OCI-LY7 (cell line): ENCODE measurements at regions not wholly inside any gene's neighbourhood (a gene's known extent, or its start where the extent isn't known, plus 50 kb on each side); places are given as distances from the start of the nearest gene placed in this dataset.

ENCODE experiments used
- BruUV-seq: library from RNA; stranded (reverse); fragments of 400-500 nt; replicated peaks from 2 replicates; lab custom pipeline; 2021; lab: Mats Ljungman, UMichigan
- CTCF ChIA-PET: fragments of 300-600 bp; sonication (Branson Sonifier 250); formaldehyde crosslinking; loops from one replicate; lab custom pipeline; 2022; ENCODE audit warnings: antibody characterized with exemption; ENCODE audit not compliant: unreplicated experiment; lab: Charles Lee
- POLR2A ChIA-PET: fragments of 300-600 bp; sonication (Branson Sonifier 250); formaldehyde crosslinking; loops from one replicate; lab custom pipeline; 2022; ENCODE audit warnings: antibody characterized with exemption; lab: Charles Lee
- DNase-seq: peaks from one replicate; pipeline ENCODE4 v3.0.0-alpha.2; 2015; ENCODE audit warnings: low spot score
- H2AFZ ChIP-seq: fragments of 200-600 bp; sonication (generic), shearing (Covaris generic); 2 replicates; pipeline ENCODE4 v1.6.1; 2014; ENCODE audit warnings: mild to moderate bottlenecking, antibody characterized with exemption, low read length, moderate library complexity
- H3K27ac ChIP-seq: fragments of 200-600 bp; sonication (generic); 2 replicates; pipeline ENCODE4 v1.5.1; 2014; ENCODE audit warnings: mixed run types, low read depth, mild to moderate bottlenecking, moderate library complexity, low read length, inconsistent platforms; ENCODE audit not compliant: poor library complexity, severe bottlenecking
- H3K36me3 ChIP-seq: fragments of 200-600 bp; sonication (generic); 2 replicates; pipeline ENCODE4 v1.6.1; 2014; ENCODE audit warnings: mild to moderate bottlenecking, antibody characterized with exemption, low read length, moderate library complexity, mixed read lengths; ENCODE audit not compliant: insufficient read depth
- H3K4me1 ChIP-seq: fragments of 200-600 bp; sonication (generic); 2 replicates; pipeline ENCODE4 v1.5.1; 2014; ENCODE audit warnings: mild to moderate bottlenecking, low read length; ENCODE audit not compliant: insufficient read depth, poor library complexity, severe bottlenecking
- H3K4me2 ChIP-seq: fragments of 200-600 bp; sonication (generic); 2 replicates; pipeline ENCODE4 v1.6.1; 2014; ENCODE audit warnings: mild to moderate bottlenecking, low read length
- H3K4me3 ChIP-seq: fragments of 200-600 bp; sonication (generic); 2 replicates; pipeline ENCODE4 v1.5.1; 2014; ENCODE audit warnings: mild to moderate bottlenecking, low read depth, low read length; ENCODE audit not compliant: poor library complexity, severe bottlenecking
- H3K79me2 ChIP-seq: fragments of 200-600 bp; sonication (generic); 2 replicates; pipeline ENCODE4 v1.6.1; 2016; ENCODE audit warnings: low read depth, mild to moderate bottlenecking, low read length, moderate library complexity, mixed read lengths; ENCODE audit not compliant: insufficient read depth
- H3K9me2 ChIP-seq: fragments of 200-600 bp; sonication (generic); 2 replicates; pipeline ENCODE4 v1.6.1; 2016; ENCODE audit warnings: mild to moderate bottlenecking, low read length, mixed read lengths; ENCODE audit not compliant: insufficient read depth
- H3K9me3 ChIP-seq: fragments of 200-600 bp; sonication (generic); 2 replicates; pipeline ENCODE4 v1.6.1; 2014; ENCODE audit warnings: mild to moderate bottlenecking, mixed run types, low read length, mixed read lengths
- H4K20me1 ChIP-seq: fragments of 200-600 bp; sonication (generic); 2 replicates; pipeline ENCODE4 v1.6.1; 2014; ENCODE audit warnings: mild to moderate bottlenecking, antibody characterized with exemption, low read length, moderate library complexity, mixed read lengths; ENCODE audit not compliant: insufficient read depth
- CTCF ChIP-seq: fragments of 200-600 bp; sonication (generic); conservative IDR thresholded peaks from 2 replicates; pipeline ENCODE4 v1.5.1; 2014; ENCODE audit warnings: mild to moderate bottlenecking, antibody characterized with exemption, low read length, moderate library complexity, mixed read lengths
- EZH2phosphoT487 ChIP-seq: fragments of 200-600 bp; sonication (generic); IDR thresholded peaks from 2 replicates; pipeline ENCODE4 v1.6.1; 2018; ENCODE audit warnings: low read depth, borderline replicate concordance, mild to moderate bottlenecking, mixed run types, antibody characterized with exemption, low read length, moderate library complexity, mixed read lengths
- intact Hi-C: fragments of 100-400 bp; cut with micrococcal nuclease; formaldehyde crosslinking; loops from one replicate; pipeline ENCODE4 v1.10.0; 2022; ENCODE audit not compliant: unreplicated experiment

GRCh38 chr14:61217516-61217915 lies 63.6 kb downstream of the TMEM30B start:
- no peaks in the 10 kb centered on the region for H3K4me1 ChIP-seq
- intact Hi-C loops, result no loop called here
- no peak overlapping the region for H3K4me2 ChIP-seq
- no TSS peak for BruUV-seq
- H3K36me3 ChIP-seq, result no peaks in the 10 kb centered on the region
- H3K27ac ChIP-seq, result no peak overlapping the region
- H4K20me1 ChIP-seq, result no peaks in the 10 kb centered on the region
- no peak for DNase-seq
- no peak overlapping the region for H3K4me3 ChIP-seq
- no peaks in the 10 kb centered on the region for H3K9me2 ChIP-seq
- TF ChIP-seq EZH2phosphoT487 (no peak), CTCF (no peak)
- H2AFZ ChIP-seq, result no peak overlapping the region
- no peaks in the 10 kb centered on the region for H3K9me3 ChIP-seq
- ChIA-PET POLR2A (interaction anchor here (1.3 kb wide), 1 partner anchor 42 kb away, joined by 3 read pairs; no protein-coding TSS in a partner anchor), CTCF (no interaction called here)
- H3K79me2 ChIP-seq, result no peaks in the 10 kb centered on the region

- Histone ChIP-seq H3K9me2 (no peaks in the 10 kb centered on the region), H3K79me2 (no peaks in the 10 kb centered on the region), H3K4me1 (peaks cover 6% of the 10 kb centered on the region), H4K20me1 (no peaks in the 10 kb centered on the region), H2AFZ (no peak overlapping the region), H3K4me2 (no peak overlapping the region), H3K27ac (no peak overlapping the region), H3K9me3 (no peaks in the 10 kb centered on the region), H3K4me3 (no peak overlapping the region), H3K36me3 (no peaks in the 10 kb centered on the region)
- BruUV-seq, result no TSS peak
- CTCF ChIA-PET, result no interaction called here
- intact Hi-C loops, result no loop called here
- no peak for DNase-seq
- POLR2A ChIA-PET, result no interaction called here
- TF ChIP-seq CTCF (no peak), EZH2phosphoT487 (no peak)
Measured at GRCh38 chr14:61215222-61216020, 65.7 kb downstream of the TMEM30B start.

- Histone ChIP-seq H3K27ac (no peak overlapping the region), H3K36me3 (no peaks in the 10 kb centered on the region), H3K9me2 (no peaks in the 10 kb centered on the region), H3K4me1 (peaks cover 6% of the 10 kb centered on the region), H4K20me1 (no peaks in the 10 kb centered on the region), H3K4me2 (no peak overlapping the region), H3K9me3 (no peaks in the 10 kb centered on the region), H3K79me2 (no peaks in the 10 kb centered on the region), H2AFZ (no peak overlapping the region), H3K4me3 (no peak overlapping the region)
- DNase-seq, result no peak
- ChIA-PET POLR2A (interaction anchor here (0.5 kb wide), 1 partner anchor 126 kb away, joined by 3 read pairs; no protein-coding TSS in a partner anchor), CTCF (no interaction called here)
- intact Hi-C loops, result no loop called here
- no TSS peak for BruUV-seq
- TF ChIP-seq CTCF (no peak), EZH2phosphoT487 (no peak)
Measured at GRCh38 chr14:61213920-61214319, 67.2 kb downstream of the TMEM30B start.
